ENCODE measurements at regions not wholly inside any gene's neighbourhood (a gene's known extent, or its start where the extent isn't known, plus 50 kb on each side); places are given as distances from the start of the nearest gene placed in this dataset.
"Not testable (repeated sequence)": the region's sequence is repeated elsewhere in the genome, so short reads cannot be mapped to it uniquely, and the experiment has no call there.

DNA sequence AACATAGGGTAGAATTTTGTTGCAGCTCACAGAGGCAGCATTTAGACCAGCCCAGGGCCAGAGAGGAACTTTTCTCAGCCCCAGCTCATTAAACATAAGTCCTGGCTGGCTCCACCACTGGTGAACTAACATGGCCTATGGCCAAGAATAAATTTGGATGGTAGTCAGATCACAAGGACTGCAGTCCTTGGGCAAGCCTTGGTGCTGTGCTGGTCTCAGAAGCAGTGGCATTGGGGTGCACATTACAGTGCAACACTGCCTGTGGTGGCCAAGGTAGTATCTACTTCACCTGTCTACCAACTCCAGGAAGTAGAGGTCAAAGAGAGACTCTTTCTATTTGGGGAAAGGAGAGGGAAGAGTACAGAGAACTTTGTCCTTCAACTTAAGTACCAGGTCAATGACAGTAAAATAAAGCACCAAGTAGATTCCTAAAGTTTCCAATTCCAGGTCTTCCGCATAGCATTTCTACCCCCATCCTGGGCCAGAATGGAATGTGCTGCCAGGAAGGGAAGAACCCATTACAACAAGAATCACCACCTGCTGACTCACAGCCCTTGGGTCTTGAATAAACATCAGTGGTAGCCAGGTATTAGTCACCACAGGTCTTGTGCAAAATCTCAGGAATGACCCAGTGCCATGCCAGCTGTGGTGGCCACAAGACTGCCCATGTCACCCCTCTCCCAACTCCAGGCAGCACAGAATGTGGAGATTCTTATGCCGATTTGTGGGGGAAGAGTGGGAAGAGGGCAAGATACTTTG is 155.4 kb upstream of the FSIP2 start:
- Mint-ChIP-seq H3K9me3 (peaks cover 31% of the 10 kb centered on the region), H3K27me3 (ENCODE audit: insufficient read depth) (no peaks in the 10 kb centered on the region), H3K36me3 (ENCODE audit: low read depth) (no peaks in the 10 kb centered on the region), H3K4me3 (no peak overlapping the region), H3K4me1 (ENCODE audit: low read depth) (no peaks in the 10 kb centered on the region), H3K27ac (no peak overlapping the region)
- TF ChIP-seq, protein P1, sequence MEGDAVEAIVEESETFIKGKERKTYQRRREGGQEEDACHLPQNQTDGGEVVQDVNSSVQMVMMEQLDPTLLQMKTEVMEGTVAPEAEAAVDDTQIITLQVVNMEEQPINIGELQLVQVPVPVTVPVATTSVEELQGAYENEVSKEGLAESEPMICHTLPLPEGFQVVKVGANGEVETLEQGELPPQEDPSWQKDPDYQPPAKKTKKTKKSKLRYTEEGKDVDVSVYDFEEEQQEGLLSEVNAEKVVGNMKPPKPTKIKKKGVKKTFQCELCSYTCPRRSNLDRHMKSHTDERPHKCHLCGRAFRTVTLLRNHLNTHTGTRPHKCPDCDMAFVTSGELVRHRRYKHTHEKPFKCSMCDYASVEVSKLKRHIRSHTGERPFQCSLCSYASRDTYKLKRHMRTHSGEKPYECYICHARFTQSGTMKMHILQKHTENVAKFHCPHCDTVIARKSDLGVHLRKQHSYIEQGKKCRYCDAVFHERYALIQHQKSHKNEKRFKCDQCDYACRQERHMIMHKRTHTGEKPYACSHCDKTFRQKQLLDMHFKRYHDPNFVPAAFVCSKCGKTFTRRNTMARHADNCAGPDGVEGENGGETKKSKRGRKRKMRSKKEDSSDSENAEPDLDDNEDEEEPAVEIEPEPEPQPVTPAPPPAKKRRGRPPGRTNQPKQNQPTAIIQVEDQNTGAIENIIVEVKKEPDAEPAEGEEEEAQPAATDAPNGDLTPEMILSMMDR (IDR thresholded peaks at IDR 0.05) = no peak
- DNase-seq = no peak

DNA sequence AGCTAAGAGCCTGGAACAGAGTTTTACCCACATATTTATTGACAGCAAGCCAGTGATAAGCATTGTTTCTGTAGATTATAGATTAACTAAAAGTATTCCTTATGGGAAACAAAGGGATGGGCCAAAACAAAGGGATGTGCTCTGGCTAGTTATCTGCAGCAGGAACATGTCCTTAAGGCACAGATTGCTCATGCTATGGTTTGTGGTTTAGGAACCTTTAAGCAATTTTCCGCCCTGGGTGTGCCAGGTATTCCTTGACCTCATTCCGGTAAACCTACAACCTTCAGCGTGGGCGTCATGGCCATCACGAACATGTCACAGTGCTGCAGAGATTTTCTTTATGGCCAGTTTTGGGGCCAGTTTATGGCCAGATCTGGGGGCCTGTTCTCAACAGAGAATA is 153.4 kb upstream of the FSIP2 start:
- H3K9me3 Mint-ChIP-seq = peaks cover 35% of the 10 kb centered on the region
- H3K27ac Mint-ChIP-seq; H3K4me1 Mint-ChIP-seq (ENCODE audit: low read depth); DNase-seq; H3K27me3 Mint-ChIP-seq (ENCODE audit: insufficient read depth); H3K36me3 Mint-ChIP-seq (ENCODE audit: low read depth); H3K4me3 Mint-ChIP-seq: not testable (repeated sequence)

DNA sequence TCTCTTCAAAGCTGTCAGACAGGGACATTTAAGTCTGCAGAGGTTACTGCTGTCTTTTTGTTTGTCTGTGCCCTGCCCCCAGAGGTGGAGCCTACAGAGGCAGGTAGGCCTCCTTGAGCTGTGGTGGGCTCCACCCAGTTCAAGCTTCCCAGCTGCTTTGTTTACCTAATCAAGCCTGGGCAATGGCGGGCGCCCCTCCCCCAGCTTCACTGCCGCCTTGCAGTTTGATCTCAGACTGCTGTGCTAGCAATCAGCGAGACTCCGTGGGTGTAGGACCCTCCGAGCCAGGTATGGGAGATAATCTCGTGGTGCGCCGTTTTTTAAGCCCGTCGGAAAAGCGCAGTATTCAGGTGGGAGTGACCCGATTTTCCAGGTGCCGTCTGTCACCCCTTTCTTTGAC is 147.3 kb upstream of the FSIP2 start:
- not testable (repeated sequence) for H3K4me3 Mint-ChIP-seq; H3K36me3 Mint-ChIP-seq (ENCODE audit: low read depth); DNase-seq; H3K27me3 Mint-ChIP-seq (ENCODE audit: insufficient read depth); H3K27ac Mint-ChIP-seq; H3K4me1 Mint-ChIP-seq (ENCODE audit: low read depth)
- H3K9me3 Mint-ChIP-seq = peaks cover 29% of the 10 kb centered on the region

DNA sequence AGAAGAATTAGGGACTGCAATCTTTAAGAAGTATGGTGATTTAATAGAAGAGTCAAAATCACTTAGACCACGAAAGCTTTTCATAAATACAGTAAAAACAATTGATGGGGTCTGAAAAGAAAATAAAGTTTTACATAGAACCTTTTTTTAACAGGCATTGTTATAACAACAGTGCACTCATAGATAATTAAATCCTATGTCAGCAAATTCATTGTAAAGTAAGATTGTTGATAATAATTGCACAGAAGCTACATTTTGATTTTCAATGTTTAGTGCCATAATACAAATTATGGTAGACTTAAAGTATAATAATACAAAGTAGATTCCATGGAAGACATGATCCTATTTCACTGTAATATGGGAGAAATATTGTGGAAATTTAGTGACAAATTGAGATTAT is 130.7 kb upstream of the FSIP2 start:
- no peak overlapping the region for H3K27ac Mint-ChIP-seq

DNA sequence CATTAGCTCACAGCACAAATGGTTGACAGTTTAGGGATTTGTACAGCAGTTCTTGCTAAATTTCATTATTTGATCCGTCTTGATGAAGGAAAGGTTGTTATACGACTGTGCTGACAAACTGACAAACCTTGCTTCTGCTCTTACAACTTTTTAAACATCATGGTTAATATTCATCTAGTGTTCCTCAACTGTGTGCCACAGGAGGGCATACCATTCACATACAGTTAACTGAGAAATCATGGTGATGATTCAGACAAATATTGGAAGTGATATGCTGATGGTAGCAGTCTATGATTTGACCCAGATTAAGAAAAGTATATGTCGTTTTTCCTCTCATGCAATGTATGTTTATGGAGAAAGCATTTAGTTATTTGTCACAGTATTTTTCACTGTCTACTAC is 129.8 kb upstream of the FSIP2 start:
- H3K27me3 Mint-ChIP-seq (ENCODE audit: insufficient read depth) = no peaks in the 10 kb centered on the region
- no peak overlapping the region for H3K4me3 Mint-ChIP-seq
- H3K9me3 Mint-ChIP-seq = peaks cover 18% of the 10 kb centered on the region
- H3K36me3 Mint-ChIP-seq (ENCODE audit: low read depth) = no peaks in the 10 kb centered on the region
- H3K4me1 Mint-ChIP-seq (ENCODE audit: low read depth) = no peaks in the 10 kb centered on the region
- TF ChIP-seq, protein P1 (IDR thresholded peaks at IDR 0.05) = no peak
- H3K27ac Mint-ChIP-seq = no peak overlapping the region
- DNase-seq = no peak

More for the DNA sequence above, 130.7 kb upstream of the FSIP2 start:
- Mint-ChIP-seq H3K4me3 (no peak overlapping the region), H3K27me3 (ENCODE audit: insufficient read depth) (no peaks in the 10 kb centered on the region), H3K9me3 (peaks cover 18% of the 10 kb centered on the region), H3K36me3 (ENCODE audit: low read depth) (no peaks in the 10 kb centered on the region), H3K4me1 (ENCODE audit: low read depth) (no peaks in the 10 kb centered on the region)
- TF ChIP-seq, protein P1 (IDR thresholded peaks at IDR 0.05) = no peak
- no peak for DNase-seq

DNA sequence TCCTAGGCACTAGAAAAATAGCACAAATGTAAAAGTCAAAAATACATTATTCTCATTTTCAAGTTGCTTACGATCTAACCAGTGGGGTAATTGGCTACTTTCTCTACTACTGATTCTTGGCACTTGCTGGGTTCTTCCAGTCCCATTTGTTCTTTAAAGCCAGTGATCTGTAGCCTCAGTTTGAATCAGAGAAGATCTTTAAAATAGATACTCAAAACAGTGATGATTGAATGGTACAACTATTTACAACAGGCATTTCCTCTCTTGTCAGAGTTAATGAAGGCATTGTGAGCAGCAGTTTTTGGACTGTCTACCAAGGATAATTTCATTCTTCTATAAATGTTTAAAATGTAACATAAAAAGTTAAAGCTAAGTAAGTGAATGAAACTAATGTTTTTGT is 128.3 kb upstream of the FSIP2 start:
- Mint-ChIP-seq H3K27me3 (ENCODE audit: insufficient read depth) (no peaks in the 10 kb centered on the region), H3K36me3 (ENCODE audit: low read depth) (no peaks in the 10 kb centered on the region), H3K27ac (no peak overlapping the region), H3K9me3 (peaks cover 18% of the 10 kb centered on the region), H3K4me1 (ENCODE audit: low read depth) (no peaks in the 10 kb centered on the region), H3K4me3 (no peak overlapping the region)
- TF ChIP-seq, protein P1 (IDR thresholded peaks at IDR 0.05) = no peak
- no peak for DNase-seq

Data from HFFc6 (cell line).